VCaP (cell line): ENCODE measurements at regions not wholly inside any gene's neighbourhood (a gene's known extent, or its start where the extent isn't known, plus 50 kb on each side); places are given as distances from the start of the nearest gene placed in this dataset.
A peak's percentile ranks its signal among the peaks of the same experiment; 100 is the strongest.

Source experiments
- H3K27ac ChIP-seq: fragments of 450-650 bp; 2 replicates; pipeline ENCODE4 v1.5.1; 2017
- TF ChIP-seq, protein P1 (sequence below): fragments of 450-650 bp; conservative IDR thresholded peaks from 2 replicates; pipeline ENCODE4 v1.5.1; 2017; ENCODE audit warnings: mild to moderate bottlenecking, moderate library complexity

DNA sequence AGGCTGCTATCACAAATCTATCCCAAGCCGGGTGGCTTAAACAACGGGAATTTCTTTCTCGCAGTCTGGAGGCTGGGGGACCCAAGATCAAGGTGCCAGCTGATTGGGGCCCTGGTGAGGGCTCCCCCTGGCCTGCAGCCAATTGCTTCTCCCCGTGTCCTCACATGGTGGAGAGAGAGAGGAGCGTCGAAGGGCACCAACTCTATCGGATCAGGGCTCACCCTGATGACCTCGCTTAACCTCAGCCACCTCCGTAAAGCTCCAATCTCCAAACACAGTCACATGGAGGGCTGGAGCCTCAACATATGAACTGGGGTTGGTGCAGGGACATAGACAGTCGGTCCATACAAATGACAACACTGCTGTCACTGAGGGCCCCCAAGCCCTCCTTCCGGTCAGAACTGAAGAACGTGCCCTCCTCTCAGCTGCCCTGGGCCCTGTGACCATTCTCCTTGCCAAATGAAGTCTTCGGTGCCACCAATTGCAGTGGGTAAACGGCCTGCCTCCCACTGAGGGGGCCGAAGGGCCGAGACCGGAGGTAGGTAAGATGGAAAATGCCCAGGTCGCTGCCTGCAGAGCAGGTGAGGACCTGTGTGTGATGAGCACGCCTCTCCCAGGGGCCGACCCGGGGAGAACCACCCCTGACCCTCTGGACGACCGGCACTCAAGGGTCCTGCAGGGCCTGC is 211.0 kb downstream of the TOMM20 start:
- H3K27ac ChIP-seq: peak overlapping the region; percentile 54

DNA sequence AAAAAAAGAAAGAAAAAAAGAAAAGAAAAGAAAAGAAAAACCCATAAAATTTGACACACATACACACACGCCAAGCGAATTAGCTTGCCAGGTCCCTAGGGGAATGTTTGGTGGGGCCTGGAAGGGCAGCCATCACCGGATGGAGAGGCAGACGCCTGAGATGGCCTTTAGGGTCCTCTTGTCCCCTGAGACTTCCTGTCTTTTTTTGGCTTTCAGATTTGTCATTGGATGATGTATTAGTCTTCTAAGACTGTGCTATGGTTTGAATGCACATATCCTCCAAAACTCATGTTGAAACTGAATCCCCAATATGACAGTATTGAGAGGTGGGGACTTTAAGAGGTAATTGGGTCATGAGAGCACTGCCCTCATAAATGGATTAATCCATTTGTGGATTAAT is 211.8 kb downstream of the TOMM20 start:
- TF ChIP-seq, protein P1, sequence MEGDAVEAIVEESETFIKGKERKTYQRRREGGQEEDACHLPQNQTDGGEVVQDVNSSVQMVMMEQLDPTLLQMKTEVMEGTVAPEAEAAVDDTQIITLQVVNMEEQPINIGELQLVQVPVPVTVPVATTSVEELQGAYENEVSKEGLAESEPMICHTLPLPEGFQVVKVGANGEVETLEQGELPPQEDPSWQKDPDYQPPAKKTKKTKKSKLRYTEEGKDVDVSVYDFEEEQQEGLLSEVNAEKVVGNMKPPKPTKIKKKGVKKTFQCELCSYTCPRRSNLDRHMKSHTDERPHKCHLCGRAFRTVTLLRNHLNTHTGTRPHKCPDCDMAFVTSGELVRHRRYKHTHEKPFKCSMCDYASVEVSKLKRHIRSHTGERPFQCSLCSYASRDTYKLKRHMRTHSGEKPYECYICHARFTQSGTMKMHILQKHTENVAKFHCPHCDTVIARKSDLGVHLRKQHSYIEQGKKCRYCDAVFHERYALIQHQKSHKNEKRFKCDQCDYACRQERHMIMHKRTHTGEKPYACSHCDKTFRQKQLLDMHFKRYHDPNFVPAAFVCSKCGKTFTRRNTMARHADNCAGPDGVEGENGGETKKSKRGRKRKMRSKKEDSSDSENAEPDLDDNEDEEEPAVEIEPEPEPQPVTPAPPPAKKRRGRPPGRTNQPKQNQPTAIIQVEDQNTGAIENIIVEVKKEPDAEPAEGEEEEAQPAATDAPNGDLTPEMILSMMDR: no peak
- no peak overlapping the region for H3K27ac ChIP-seq

More for the DNA sequence above, 211.0 kb downstream of the TOMM20 start:
- TF ChIP-seq, protein P1: no peak

DNA sequence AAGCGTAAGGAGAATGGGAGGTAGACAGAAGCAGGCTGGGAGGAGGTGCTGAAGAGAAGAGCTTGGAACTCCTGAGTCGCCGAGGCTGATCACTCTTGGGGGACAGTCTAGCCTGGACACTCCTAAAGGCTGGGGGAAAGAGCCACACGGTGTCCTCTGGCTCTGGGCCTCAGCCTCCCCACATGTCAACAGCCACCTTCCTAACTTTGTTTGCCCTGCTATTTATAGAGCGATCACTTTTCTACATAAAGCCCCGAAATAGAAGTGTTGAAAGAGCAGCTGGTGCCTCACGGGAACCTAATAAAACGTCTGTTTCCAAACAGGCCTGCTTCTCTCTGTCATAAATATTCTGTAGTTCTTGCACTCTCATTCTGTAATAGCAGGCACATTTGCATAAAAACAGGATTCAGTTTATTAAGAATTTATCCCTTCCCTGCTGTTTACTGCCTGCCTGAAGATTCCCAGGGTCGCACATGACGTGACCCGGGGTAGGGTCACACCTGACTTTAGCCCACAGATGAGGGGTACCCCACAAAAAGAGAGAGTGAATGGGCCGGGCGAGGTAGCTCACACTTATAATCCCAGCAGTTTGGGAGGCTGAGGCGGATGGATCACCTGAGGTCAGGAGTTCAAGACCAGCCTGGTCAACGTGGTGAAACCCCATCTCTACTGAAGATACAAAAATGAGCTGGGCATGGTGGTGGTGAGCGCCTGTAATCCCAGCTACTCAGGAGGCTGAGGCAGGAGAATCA is 212.5 kb downstream of the TOMM20 start:
- TF ChIP-seq, protein P1: no peak
- no peak overlapping the region for H3K27ac ChIP-seq

DNA sequence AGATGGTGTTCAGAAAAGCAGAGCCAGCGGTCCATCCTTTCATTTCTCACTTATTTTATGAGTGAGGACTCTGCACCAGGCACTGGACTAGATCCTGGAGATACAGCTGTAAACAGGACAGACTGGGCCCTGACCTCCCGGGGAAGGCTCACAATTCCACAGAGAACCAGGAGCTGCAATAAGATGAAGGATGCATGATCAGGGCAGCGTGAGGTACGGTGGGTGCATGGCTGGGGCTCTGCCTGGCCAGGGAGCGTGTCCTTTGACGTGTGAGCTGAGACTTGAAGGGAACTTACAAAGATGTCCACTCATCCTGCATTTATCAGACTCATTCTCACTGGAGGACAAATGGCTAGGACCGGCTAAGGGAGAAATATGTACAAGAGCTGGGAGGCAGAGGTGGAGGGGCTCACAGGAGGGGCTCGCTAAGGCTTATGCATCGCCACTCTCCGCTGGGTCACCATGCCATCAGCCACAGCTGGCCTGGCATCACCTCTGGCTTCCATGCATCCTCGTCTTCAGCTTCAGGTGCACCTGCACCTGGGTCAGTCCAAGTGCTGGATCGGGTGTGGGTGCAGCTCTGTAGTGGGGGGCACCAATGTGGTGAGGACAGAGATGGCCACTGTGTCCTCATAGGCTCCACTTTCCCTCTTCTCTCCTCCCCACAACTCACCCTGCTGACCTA is 213.9 kb downstream of the TOMM20 start:
- TF ChIP-seq, protein P1: no peak
- H3K27ac ChIP-seq: no peak overlapping the region

DNA sequence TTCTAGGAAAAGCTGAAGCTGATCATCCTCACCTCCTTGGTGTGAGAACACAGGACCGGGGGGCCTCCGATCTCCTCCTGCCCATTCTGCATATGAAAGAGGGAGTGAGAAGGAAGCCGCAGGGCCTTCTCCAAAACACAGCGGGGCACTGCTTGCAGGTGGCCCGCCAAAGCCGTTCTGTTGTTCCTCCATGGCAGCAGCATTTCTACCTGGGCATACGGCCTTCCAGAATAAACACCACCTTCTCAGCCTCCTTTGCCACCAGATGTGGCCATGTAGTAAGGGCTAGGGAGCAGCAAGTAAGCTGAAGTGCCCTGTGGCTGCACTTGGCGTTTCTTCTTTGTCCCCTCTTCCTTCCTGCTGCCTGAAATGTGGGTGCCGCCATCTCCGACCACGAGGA is 214.9 kb downstream of the TOMM20 start:
- no peak overlapping the region for H3K27ac ChIP-seq
- TF ChIP-seq, protein P1: no peak

DNA sequence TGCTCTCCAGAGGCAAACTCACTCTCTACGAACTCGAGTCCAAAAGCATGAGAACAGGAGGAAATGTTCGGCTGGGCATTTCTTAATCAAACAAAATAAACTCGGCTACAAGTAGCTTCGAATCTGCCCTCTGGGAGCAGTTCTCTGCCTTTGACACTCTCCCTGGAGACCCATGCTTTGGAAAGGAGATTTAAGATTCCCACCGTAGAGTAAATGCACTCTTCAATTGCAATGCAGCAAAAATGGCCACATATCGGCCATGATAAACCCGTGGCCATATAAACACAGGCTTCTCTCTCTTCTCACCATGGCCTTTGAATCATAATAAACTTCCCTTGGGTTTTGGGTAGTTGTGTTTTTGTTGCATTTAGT is 215.4 kb downstream of the TOMM20 start:
- no peak overlapping the region for H3K27ac ChIP-seq
- TF ChIP-seq, protein P1: no peak

DNA sequence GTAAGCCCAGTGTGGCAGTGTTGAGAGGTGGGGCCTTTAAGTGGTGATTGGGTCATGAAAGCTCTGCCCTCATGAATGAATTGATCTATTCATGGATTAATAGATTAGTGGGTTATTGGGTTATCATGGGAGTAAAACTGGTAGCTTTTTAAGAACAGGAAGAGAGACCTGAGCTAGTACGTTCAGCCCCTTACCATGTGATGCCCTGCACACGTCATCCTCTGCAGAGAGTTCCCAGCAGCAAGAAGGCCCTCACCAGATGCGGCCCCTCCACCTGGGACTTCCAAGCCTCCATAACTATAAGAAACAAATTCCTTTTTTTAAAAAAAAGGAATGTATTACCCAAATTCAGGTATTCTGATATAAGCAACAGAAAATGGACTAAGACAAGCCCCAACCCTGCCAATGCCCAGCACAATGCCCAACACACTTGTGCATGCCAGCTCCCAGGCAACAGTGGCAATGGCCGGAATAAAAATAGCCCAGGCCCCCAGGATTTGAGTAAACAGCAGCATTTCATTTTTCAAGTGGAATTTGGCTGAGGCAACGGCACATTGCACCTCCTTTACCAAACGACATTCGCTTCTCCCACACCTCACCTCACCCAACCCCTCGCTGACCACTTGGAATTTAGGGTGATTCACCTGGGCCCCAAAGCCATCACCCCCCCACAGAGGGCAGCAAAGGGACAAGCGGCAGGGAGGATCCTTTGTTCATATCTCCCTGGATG is 215.9 kb downstream of the TOMM20 start:
- no peak overlapping the region for H3K27ac ChIP-seq
- TF ChIP-seq, protein P1: no peak
